ENCODE measurements at regions not wholly inside any gene's neighbourhood (a gene's known extent, or its start where the extent isn't known, plus 50 kb on each side); places are given as distances from the start of the nearest gene placed in this dataset.

DNA sequence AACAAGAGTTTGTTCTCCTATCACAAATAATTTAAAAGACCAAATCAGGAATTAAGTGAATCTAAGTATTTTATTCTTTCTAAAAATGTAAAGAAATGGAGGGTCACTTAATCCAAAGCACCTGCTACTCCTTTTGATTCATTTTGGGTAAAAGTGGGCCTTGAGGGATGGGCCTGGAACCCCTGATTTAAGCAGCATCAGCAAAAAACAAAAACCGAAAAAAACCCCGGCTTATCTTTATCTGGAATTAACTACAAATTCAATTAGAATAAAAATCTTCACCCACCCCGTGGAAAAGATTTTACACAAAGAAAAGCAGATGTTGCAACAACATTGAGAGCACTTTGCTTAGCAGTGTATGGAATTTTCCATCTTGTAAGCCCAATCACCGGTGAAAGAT lies 1018.2 kb downstream of the MCTP2 start:
- TF ChIP-seq PPARA (CRISPR knock-in tag; IDR thresholded peaks at IDR 0.05; ENCODE audit: borderline replicate concordance) = no peak
- no peak for TF ChIP-seq GLIS3 (CRISPR knock-in tag; IDR thresholded peaks at IDR 0.05)
- TF ChIP-seq, protein P1, sequence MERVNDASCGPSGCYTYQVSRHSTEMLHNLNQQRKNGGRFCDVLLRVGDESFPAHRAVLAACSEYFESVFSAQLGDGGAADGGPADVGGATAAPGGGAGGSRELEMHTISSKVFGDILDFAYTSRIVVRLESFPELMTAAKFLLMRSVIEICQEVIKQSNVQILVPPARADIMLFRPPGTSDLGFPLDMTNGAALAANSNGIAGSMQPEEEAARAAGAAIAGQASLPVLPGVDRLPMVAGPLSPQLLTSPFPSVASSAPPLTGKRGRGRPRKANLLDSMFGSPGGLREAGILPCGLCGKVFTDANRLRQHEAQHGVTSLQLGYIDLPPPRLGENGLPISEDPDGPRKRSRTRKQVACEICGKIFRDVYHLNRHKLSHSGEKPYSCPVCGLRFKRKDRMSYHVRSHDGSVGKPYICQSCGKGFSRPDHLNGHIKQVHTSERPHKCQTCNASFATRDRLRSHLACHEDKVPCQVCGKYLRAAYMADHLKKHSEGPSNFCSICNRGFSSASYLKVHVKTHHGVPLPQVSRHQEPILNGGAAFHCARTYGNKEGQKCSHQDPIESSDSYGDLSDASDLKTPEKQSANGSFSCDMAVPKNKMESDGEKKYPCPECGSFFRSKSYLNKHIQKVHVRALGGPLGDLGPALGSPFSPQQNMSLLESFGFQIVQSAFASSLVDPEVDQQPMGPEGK (CRISPR knock-in tag; IDR thresholded peaks at IDR 0.05; ENCODE audit: borderline replicate concordance) = no peak
- TF ChIP-seq ARNTL (CRISPR knock-in tag; IDR thresholded peaks at IDR 0.05; ENCODE audit: borderline replicate concordance, low read depth) = no peak
- TF ChIP-seq RARB (CRISPR knock-in tag; IDR thresholded peaks at IDR 0.05) = no peak
- TF ChIP-seq ZFP3 (CRISPR knock-in tag; IDR thresholded peaks at IDR 0.05) = no peak
- TF ChIP-seq, protein P2, sequence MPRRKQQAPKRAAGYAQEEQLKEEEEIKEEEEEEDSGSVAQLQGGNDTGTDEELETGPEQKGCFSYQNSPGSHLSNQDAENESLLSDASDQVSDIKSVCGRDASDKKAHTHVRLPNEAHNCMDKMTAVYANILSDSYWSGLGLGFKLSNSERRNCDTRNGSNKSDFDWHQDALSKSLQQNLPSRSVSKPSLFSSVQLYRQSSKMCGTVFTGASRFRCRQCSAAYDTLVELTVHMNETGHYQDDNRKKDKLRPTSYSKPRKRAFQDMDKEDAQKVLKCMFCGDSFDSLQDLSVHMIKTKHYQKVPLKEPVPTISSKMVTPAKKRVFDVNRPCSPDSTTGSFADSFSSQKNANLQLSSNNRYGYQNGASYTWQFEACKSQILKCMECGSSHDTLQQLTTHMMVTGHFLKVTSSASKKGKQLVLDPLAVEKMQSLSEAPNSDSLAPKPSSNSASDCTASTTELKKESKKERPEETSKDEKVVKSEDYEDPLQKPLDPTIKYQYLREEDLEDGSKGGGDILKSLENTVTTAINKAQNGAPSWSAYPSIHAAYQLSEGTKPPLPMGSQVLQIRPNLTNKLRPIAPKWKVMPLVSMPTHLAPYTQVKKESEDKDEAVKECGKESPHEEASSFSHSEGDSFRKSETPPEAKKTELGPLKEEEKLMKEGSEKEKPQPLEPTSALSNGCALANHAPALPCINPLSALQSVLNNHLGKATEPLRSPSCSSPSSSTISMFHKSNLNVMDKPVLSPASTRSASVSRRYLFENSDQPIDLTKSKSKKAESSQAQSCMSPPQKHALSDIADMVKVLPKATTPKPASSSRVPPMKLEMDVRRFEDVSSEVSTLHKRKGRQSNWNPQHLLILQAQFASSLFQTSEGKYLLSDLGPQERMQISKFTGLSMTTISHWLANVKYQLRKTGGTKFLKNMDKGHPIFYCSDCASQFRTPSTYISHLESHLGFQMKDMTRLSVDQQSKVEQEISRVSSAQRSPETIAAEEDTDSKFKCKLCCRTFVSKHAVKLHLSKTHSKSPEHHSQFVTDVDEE (CRISPR knock-in tag; IDR thresholded peaks at IDR 0.05) = no peak

Data from SK-N-SH treated with all-trans-retinoic acid at 6 μM for 48 hours (cell line).